GM12874 (cell line): ENCODE measurements at regions not wholly inside any gene's neighbourhood (a gene's known extent, or its start where the extent isn't known, plus 50 kb on each side); places are given as distances from the start of the nearest gene placed in this dataset.

ENCODE experiments used
- TF ChIP-seq, protein P1 (sequence below): IDR thresholded peaks from 2 replicates; pipeline ENCODE4 v1.5.1; 2011; ENCODE audit warnings: low read depth, mild to moderate bottlenecking, control low read depth, low read length, moderate library complexity; ENCODE audit not compliant: insufficient read depth

GRCh38 chr1:192737306-192737705 is 71.5 kb upstream of the RGS2 start:
- TF ChIP-seq, protein P1, sequence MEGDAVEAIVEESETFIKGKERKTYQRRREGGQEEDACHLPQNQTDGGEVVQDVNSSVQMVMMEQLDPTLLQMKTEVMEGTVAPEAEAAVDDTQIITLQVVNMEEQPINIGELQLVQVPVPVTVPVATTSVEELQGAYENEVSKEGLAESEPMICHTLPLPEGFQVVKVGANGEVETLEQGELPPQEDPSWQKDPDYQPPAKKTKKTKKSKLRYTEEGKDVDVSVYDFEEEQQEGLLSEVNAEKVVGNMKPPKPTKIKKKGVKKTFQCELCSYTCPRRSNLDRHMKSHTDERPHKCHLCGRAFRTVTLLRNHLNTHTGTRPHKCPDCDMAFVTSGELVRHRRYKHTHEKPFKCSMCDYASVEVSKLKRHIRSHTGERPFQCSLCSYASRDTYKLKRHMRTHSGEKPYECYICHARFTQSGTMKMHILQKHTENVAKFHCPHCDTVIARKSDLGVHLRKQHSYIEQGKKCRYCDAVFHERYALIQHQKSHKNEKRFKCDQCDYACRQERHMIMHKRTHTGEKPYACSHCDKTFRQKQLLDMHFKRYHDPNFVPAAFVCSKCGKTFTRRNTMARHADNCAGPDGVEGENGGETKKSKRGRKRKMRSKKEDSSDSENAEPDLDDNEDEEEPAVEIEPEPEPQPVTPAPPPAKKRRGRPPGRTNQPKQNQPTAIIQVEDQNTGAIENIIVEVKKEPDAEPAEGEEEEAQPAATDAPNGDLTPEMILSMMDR, result no peak

DNA sequence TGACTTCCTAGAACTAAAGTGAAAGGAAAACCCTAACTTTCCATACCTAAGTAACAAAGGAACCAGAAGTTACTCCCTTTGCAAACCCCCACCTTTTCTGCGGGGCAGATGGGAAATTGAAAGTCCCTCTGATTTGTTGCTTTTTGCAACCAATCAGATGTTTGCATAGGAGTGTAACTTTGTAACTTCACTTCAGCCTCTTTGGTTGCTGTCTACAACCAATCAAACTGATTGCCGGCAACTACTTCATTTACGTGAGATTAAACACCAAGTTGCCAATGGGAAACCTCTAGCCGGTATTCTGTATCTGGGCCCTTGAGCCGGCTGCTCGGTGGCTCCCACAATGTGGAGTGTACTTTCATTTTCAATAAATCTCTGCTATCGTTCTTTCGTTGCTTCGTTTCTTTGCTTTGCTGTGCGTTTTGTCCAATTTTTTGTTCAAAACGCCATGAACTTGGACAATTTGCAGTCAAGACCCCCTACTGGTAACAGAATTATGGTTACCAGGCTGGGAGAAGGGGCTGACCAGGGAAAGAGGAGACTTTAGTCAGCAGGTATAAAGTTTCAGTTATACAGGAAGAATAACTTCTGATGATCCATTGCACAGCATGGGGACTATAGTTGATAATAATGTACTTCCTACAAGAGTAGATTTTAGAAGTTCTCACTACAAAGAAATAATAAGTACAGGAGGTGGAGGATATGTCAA is 69.2 kb upstream of the RGS2 start:
- TF ChIP-seq, protein P1, result no peak

DNA sequence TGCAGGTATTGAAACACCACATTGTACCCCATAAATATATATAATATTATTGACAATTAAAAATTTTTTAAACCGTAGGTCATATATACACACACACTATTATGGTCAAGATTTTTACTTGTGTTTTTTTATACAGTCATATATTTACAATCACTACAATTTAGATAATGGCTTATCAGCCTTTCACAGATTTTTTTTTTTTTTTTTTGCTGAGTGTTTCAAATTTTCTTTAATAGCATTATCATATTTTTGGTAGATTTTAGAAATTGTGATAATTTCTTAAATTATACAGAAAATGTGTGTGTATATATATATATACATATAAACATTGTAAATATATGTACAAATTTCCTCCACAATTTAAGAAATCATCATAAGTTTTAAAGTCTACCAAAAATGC is 68.6 kb upstream of the RGS2 start:
- TF ChIP-seq, protein P1, result no peak

DNA sequence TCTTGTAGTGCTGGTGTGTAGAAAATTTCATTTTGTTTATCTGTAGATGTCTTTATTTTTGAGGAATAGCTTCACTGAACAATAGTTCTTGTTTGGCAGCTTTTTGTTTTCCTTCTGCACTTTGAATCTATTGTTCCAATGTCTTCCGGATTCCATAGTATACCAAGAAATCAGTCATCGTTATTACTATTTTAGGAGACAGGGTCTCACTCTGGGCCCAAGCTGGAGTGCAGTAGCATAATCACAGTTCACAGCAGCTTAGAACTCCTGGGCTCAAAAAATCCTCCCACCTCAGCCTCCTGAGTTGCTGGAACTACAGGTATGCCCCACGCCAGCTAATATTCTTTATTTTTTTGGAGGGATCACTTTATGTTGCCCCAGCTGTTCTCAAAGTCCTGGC is 67.7 kb upstream of the RGS2 start:
- TF ChIP-seq, protein P1, result no peak

DNA sequence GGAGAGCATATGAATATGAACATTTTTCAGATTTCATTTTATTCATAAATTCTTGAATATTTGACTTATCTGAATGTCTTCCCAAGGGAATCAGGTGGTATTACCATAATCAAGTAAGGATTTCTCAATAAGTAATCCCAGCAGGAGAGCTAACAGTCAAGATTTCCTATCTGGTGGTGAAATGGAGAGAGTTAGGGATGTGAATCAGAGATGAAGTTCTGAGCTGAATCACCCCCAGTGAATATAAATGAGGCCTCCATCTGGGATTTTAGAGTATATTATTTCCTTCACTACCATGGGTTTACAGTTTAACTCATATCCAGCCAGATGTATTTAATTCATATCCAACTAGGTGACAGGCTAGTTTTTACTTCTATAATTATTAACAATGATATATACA is 61.5 kb upstream of the RGS2 start:
- TF ChIP-seq, protein P1, result no peak

- TF ChIP-seq, protein P1, result no peak
These were observed 60.9 kb upstream of the RGS2 start for GRCh38 chr1:192747943-192748342.

DNA sequence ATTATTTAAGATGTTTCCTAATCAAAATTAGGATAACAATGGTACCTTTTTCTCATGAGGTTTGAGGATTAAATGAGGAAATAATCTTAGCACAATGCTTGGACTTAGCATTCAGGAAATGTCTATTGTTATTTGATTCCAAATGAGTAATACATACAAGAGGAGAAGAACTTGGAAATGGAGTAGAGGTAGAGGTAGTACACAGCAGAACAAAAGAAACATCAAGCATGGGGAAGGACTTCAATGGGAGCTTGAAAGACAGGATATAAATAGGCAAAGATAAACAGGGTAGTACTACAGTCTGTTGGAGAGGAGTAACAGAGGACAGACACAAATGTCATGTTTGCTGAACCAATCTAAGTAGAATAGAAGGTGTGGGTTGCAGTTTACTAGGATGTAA is 59.5 kb upstream of the RGS2 start:
- TF ChIP-seq, protein P1, result no peak

DNA sequence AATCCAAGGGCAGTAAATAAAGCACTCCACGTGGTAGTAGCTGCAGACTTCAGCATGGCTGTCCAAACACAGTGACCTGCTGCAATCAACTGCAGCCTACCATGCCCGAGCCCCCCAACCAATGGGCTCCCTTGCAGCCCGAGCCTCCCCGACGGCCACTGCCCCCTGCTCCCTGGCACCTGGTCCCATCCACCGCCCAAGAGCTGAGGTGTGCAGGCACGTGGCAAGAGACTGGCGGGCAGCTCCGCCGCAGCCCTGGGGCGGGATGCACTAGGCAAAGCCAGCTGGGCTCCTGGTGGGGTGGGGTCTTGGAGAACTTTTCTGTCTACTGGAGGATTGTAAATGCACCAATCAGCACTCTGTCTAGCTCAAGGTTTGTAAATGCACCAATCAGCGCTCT is 57.6 kb upstream of the RGS2 start:
- TF ChIP-seq, protein P1, result no peak
